HepG2 (cell line): ENCODE measurements at regions not wholly inside any gene's neighbourhood (a gene's known extent, or its start where the extent isn't known, plus 50 kb on each side); places are given as distances from the start of the nearest gene placed in this dataset.

Source experiments
- ATAC-seq: fragments of 200-7000 bp; cut with Tn5 transposase; 3 replicates; pipeline ENCODE4 v1.9.1; 2020; ENCODE audit warnings: mild to moderate bottlenecking, moderate library complexity
- BruUV-seq: library from RNA; stranded (reverse); fragments of 400-500 nt; replicated peaks from 2 replicates; lab custom pipeline; 2021; lab: Mats Ljungman, UMichigan
- CTCF ChIA-PET: fragments of 300-600 bp; formaldehyde crosslinking; extraction: SDS; loops from one replicate; lab custom pipeline; 2021; ENCODE audit warnings: low total read pairs, inconsistent platforms, low intra/inter-chr PET ratio; lab: Yijun Ruan, JAX
- POLR2A ChIA-PET: fragments of 350-600 bp; sonication (Branson Sonifier 250); formaldehyde crosslinking; loops from one replicate; lab custom pipeline; 2020; ENCODE audit warnings: antibody characterized with exemption, inconsistent platforms; lab: Yijun Ruan, JAX
- DNase-seq: peaks from one replicate; pipeline ENCODE4 v3.0.0-alpha.2; 2015; ENCODE audit warnings: low spot score
- FAIRE-seq: peaks from 3 replicates; lab custom pipeline; 2011; peaks lifted over from hg19 to GRCh38; lab: Jason Lieb, UNC
- H2AFZ ChIP-seq: one replicate; pipeline ENCODE4 v1.6.1; 2011; ENCODE audit warnings: low read length, inconsistent platforms
- H3K27ac ChIP-seq: fragments of 300-600 bp; 3 replicates; pipeline ENCODE4 v1.8.0; 2011; ENCODE audit warnings: mixed run types, mild to moderate bottlenecking, mixed read lengths, low read length, inconsistent platforms; ENCODE audit not compliant: insufficient read depth; ENCODE audit errors: extremely low read length
- H3K27me3 ChIP-seq, 2 experiments: fragments of 200-600 bp in 1 of 2; 2 replicates in 1 of 2; 3 replicates in 1 of 2; pipeline versions ENCODE4 v1.6.0 to v1.8.0; 2011; ENCODE audit warnings: low read length in 2 of 2, mild to moderate bottlenecking in 2 of 2, moderate library complexity in 2 of 2, inconsistent platforms in 1 of 2; ENCODE audit not compliant: insufficient read depth in 2 of 2, control insufficient read depth in 1 of 2
- H3K36me3 ChIP-seq, 2 experiments: fragments of 200-600 bp in 1 of 2; replicated peaks in 1 of 2; 2 replicates in 1 of 2; 3 replicates in 1 of 2; pipeline versions ENCODE4 v1.5.1 to v1.8.0; 2011; ENCODE audit warnings: low read length in 2 of 2, inconsistent platforms in 1 of 2; ENCODE audit not compliant: insufficient read depth in 2 of 2, control insufficient read depth in 1 of 2
- H3K4me1 ChIP-seq: 2 replicates; pipeline ENCODE4 v1.5.1; 2012; ENCODE audit warnings: low read length, inconsistent platforms; ENCODE audit not compliant: insufficient read depth
- H3K4me2 ChIP-seq: 2 replicates; pipeline ENCODE4 v1.6.0; 2011; ENCODE audit warnings: low read depth, low read length, inconsistent platforms
- H3K4me3 ChIP-seq, 3 experiments: fragments of 200-600 bp in 1 of 3; sonication (generic), shearing (Covaris generic) in 1 of 3; replicated peaks in 1 of 3; 2 replicates each; pipeline ENCODE4 v1.5.1; 2011 to 2016; ENCODE audit warnings: low read length in 3 of 3, inconsistent platforms in 2 of 3, low read depth in 2 of 3, mild to moderate bottlenecking in 2 of 3, control low read depth in 1 of 3, mixed read lengths in 1 of 3; ENCODE audit not compliant: insufficient read depth in 1 of 3
- H3K79me2 ChIP-seq: one replicate; pipeline ENCODE4 v1.6.1; 2011; ENCODE audit warnings: low read length, inconsistent platforms; ENCODE audit not compliant: insufficient read depth
- H3K9ac ChIP-seq: 2 replicates; pipeline ENCODE4 v1.6.0; 2011; ENCODE audit warnings: mild to moderate bottlenecking, low read depth, low read length, inconsistent platforms; ENCODE audit not compliant: insufficient read depth
- H3K9me3 ChIP-seq: 2 replicates; pipeline ENCODE4 v1.5.1; 2012; ENCODE audit warnings: mild to moderate bottlenecking, low read length
- H4K20me1 ChIP-seq: 2 replicates; pipeline ENCODE4 v1.6.0; 2011; ENCODE audit warnings: inconsistent platforms, mild to moderate bottlenecking, low read length, moderate library complexity; ENCODE audit not compliant: insufficient read depth
- BORCS8-MEF2B ChIP-seq: sonication (generic); formaldehyde crosslinking; IDR thresholded peaks from 2 replicates; pipeline ENCODE4 v1.8.0; 2022; ENCODE audit warnings: mild to moderate bottlenecking, missing genetic modification reagents
- CREB3 ChIP-seq: sonication (generic); formaldehyde crosslinking; IDR thresholded peaks from 2 replicates; pipeline ENCODE4 v1.5.0; 2020; ENCODE audit warnings: missing genetic modification reagents
- CTCF ChIP-seq: sonication (generic); formaldehyde crosslinking; IDR thresholded peaks from 2 replicates; pipeline ENCODE4 v1.5.0; 2020; ENCODE audit warnings: mild to moderate bottlenecking, missing genetic modification reagents, moderate library complexity
- GATAD2A ChIP-seq: IDR thresholded peaks from 2 replicates; pipeline ENCODE4 v1.6.1; 2016
- PATZ1 ChIP-seq: sonication (generic); formaldehyde crosslinking; IDR thresholded peaks from 2 replicates; pipeline ENCODE4 v1.4.0; 2020; ENCODE audit warnings: missing genetic modification reagents
- SAFB2 ChIP-seq: sonication (generic); formaldehyde crosslinking; IDR thresholded peaks from 2 replicates; pipeline ENCODE4 v1.5.1; 2020; ENCODE audit warnings: missing genetic modification reagents, low read depth, mild to moderate bottlenecking, borderline replicate concordance
- SMYD3 ChIP-seq: sonication (generic); formaldehyde crosslinking; IDR thresholded peaks from 2 replicates; pipeline ENCODE4 v1.8.1; 2023; ENCODE audit warnings: mild to moderate bottlenecking, missing genetic modification reagents
- ZNF30 ChIP-seq: sonication (generic); formaldehyde crosslinking; IDR thresholded peaks from 2 replicates; pipeline ENCODE4 v1.5.0; 2020; ENCODE audit warnings: mild to moderate bottlenecking, missing genetic modification reagents
- ZNF33B ChIP-seq: sonication (generic); formaldehyde crosslinking; IDR thresholded peaks from 2 replicates; pipeline ENCODE4 v1.5.1; 2020; ENCODE audit warnings: mild to moderate bottlenecking, missing genetic modification reagents
- ZNF383 ChIP-seq: sonication (generic); formaldehyde crosslinking; IDR thresholded peaks from 2 replicates; pipeline ENCODE4 v1.4.0; 2020; ENCODE audit warnings: missing genetic modification reagents, mild to moderate bottlenecking, borderline replicate concordance
- WGBS: methylation state at CpG from one replicate; pipeline ENCODE4 v1.1.6; 2017; ENCODE audit warnings: low lambda C conversion rate; 5-methylcytosine and 5-hydroxymethylcytosine counted together
- in situ Hi-C: cut with HindIII; loops from 2 replicates; pipeline ENCODE4 v1.10.0; 2017; ENCODE audit warnings: low pct_unique_long_range_greater_than_20kb; ENCODE audit not compliant: extremely low pct_ligation_motif_present
- intact Hi-C: fragments of 100-400 bp; cut with micrococcal nuclease; formaldehyde crosslinking; loops from one replicate; pipeline ENCODE4 v1.10.0; 2022; ENCODE audit not compliant: unreplicated experiment
- TF ChIP-seq, protein P1 (sequence below): sonication (generic); formaldehyde crosslinking; IDR thresholded peaks from 2 replicates; pipeline ENCODE4 v1.4.0; 2020; ENCODE audit warnings: missing genetic modification reagents, borderline replicate concordance
- TF ChIP-seq, protein P2 (sequence below): sonication (generic); formaldehyde crosslinking; IDR thresholded peaks from 2 replicates; pipeline ENCODE4 v1.5.0; 2020; ENCODE audit warnings: missing genetic modification reagents, mild to moderate bottlenecking, borderline replicate concordance

DNA sequence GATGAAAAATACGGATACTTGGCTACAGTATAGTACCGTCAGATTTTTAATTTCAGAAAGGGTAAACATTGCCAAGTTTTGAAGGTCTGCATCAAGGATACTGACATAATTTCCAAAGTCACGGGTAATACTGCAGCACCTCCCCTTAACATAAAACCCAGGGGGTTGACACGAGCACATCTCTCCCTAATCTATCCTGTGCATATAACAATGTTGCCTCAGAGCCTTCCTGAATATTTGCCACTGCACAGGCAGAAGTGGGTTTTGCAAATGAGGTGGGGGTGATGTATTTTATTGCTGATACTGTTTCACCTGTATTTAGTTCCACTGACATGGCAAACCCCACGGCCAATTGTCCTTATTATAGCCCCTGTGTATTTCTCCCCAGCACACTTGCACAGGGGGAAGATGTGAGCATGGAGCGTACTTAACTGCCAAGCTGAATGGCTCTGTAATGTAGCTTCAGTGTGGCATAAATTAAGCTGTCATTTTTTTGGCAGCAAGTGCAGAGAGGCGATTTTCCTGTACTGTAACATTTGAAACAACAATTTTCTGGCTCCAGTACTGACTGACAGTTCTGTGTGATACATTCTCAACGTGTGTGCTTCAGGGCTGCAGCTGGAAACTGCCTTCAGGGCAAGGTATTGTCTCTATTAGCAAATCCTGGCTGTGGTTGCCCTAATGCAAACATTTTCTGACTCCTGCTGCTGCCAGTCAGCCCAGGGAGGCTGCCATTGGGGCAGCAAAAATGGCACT lies 299.6 kb upstream of the SP4 start:
- no peaks in the 10 kb centered on the region for H3K79me2 ChIP-seq
- in situ Hi-C loops, result no loop called here
- H3K27me3 ChIP-seq, result no peaks in the 10 kb centered on the region
- intact Hi-C loops, result no loop called here
- no peak overlapping the region for H3K27ac ChIP-seq
- H3K4me2 ChIP-seq, result no peak overlapping the region
- no peak for FAIRE-seq
- H3K4me3 ChIP-seq, result no peak overlapping the region
- H3K9me3 ChIP-seq, result no peaks in the 10 kb centered on the region
- CTCF ChIA-PET, result no interaction called here
- TF ChIP-seq, protein P1, sequence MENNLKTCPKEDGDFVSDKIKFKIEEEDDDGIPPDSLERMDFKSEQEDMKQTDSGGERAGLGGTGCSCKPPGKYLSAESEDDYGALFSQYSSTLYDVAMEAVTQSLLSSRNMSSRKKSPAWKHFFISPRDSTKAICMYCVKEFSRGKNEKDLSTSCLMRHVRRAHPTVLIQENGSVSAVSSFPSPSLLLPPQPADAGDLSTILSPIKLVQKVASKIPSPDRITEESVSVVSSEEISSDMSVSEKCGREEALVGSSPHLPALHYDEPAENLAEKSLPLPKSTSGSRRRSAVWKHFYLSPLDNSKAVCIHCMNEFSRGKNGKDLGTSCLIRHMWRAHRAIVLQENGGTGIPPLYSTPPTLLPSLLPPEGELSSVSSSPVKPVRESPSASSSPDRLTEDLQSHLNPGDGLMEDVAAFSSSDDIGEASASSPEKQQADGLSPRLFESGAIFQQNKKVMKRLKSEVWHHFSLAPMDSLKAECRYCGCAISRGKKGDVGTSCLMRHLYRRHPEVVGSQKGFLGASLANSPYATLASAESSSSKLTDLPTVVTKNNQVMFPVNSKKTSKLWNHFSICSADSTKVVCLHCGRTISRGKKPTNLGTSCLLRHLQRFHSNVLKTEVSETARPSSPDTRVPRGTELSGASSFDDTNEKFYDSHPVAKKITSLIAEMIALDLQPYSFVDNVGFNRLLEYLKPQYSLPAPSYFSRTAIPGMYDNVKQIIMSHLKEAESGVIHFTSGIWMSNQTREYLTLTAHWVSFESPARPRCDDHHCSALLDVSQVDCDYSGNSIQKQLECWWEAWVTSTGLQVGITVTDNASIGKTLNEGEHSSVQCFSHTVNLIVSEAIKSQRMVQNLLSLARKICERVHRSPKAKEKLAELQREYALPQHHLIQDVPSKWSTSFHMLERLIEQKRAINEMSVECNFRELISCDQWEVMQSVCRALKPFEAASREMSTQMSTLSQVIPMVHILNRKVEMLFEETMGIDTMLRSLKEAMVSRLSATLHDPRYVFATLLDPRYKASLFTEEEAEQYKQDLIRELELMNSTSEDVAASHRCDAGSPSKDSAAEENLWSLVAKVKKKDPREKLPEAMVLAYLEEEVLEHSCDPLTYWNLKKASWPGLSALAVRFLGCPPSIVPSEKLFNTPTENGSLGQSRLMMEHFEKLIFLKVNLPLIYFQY (CRISPR knock-in tag), result no peak
- TF ChIP-seq CREB3 (CRISPR knock-in tag) (no peak), CTCF (no peak), ZNF383 (no peak), GATAD2A (CRISPR knock-in tag) (no peak), BORCS8-MEF2B (CRISPR knock-in tag) (no peak), SMYD3 (CRISPR knock-in tag) (no peak), ZNF30 (CRISPR knock-in tag) (no peak), SAFB2 (CRISPR knock-in tag) (no peak), PATZ1 (CRISPR knock-in tag) (no peak), ZNF33B (no peak)
- TF ChIP-seq, protein P2, sequence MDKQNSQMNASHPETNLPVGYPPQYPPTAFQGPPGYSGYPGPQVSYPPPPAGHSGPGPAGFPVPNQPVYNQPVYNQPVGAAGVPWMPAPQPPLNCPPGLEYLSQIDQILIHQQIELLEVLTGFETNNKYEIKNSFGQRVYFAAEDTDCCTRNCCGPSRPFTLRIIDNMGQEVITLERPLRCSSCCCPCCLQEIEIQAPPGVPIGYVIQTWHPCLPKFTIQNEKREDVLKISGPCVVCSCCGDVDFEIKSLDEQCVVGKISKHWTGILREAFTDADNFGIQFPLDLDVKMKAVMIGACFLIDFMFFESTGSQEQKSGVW, result no peak
- 23% methylated on average over 8 of the region's 8 CpGs for WGBS
- no TSS peak for BruUV-seq
- H3K36me3 ChIP-seq, result no peaks in the 10 kb centered on the region
- no peak for DNase-seq
- no peak overlapping the region for H3K9ac ChIP-seq
- no peak for ATAC-seq
- POLR2A ChIA-PET, result no interaction called here
- no peaks in the 10 kb centered on the region for H3K4me1 ChIP-seq
- no peaks in the 10 kb centered on the region for H4K20me1 ChIP-seq
- no peak overlapping the region for H2AFZ ChIP-seq
